DMS53 treated with DMSO at 0.1 percent for 48 hours (cell line): ENCODE measurements at regions not wholly inside any gene's neighbourhood (a gene's known extent, or its start where the extent isn't known, plus 50 kb on each side); places are given as distances from the start of the nearest gene placed in this dataset.

ENCODE experiments used
- DNase-seq: peaks from one replicate; lab custom pipeline; 2025; ENCODE audit not compliant: unreplicated experiment; lab: John Stamatoyannopoulos, UW

- no peak for DNase-seq
These were observed 250.7 kb downstream of the TBC1D4 start for GRCh38 chr13:75231235-75231634.

- DNase-seq, result no peak
These were observed 255.1 kb downstream of the TBC1D4 start for GRCh38 chr13:75226733-75227435.

GRCh38 chr13:75226092-75226491 is 255.9 kb downstream of the TBC1D4 start:
- DNase-seq, result no peak

GRCh38 chr13:75225288-75226032 is 256.5 kb downstream of the TBC1D4 start:
- DNase-seq, result no peak

GRCh38 chr13:75224053-75224742 is 257.8 kb downstream of the TBC1D4 start:
- DNase-seq, result no peak

- no peak for DNase-seq
These were observed 259.9 kb downstream of the TBC1D4 start for GRCh38 chr13:75222031-75222430.

- no peak for DNase-seq
These were observed 261.1 kb downstream of the TBC1D4 start for GRCh38 chr13:75220861-75221260.

- DNase-seq, result no peak
These were observed 261.8 kb downstream of the TBC1D4 start for GRCh38 chr13:75220238-75220542.

- peak; percentile 8 for DNase-seq
These were observed 262.3 kb downstream of the TBC1D4 start for GRCh38 chr13:75219479-75220237.

GRCh38 chr13:75217949-75218348 is 264.0 kb downstream of the TBC1D4 start:
- no peak for DNase-seq

- DNase-seq, result no peak
These were observed 265.9 kb downstream of the TBC1D4 start for GRCh38 chr13:75216038-75216437.

- no peak for DNase-seq
These were observed 267.1 kb downstream of the TBC1D4 start for GRCh38 chr13:75214846-75215245.

- DNase-seq, result no peak
These were observed 279.0 kb downstream of the TBC1D4 start for GRCh38 chr13:75202981-75203380.

- DNase-seq, result no peak
These were observed 284.2 kb downstream of the TBC1D4 start for GRCh38 chr13:75197803-75198202.

GRCh38 chr13:75196147-75196837 is 285.7 kb downstream of the TBC1D4 start:
- no peak for DNase-seq

GRCh38 chr13:75195495-75196146 is 286.3 kb downstream of the TBC1D4 start:
- DNase-seq, result no peak

- no peak for DNase-seq
These were observed 287.1 kb downstream of the TBC1D4 start for GRCh38 chr13:75194717-75195462.

GRCh38 chr13:75186379-75186778 is 295.6 kb downstream of the TBC1D4 start:
- DNase-seq, result no peak

GRCh38 chr13:75181906-75182305 is 300.1 kb downstream of the TBC1D4 start:
- DNase-seq, result no peak
